ENCODE measurements at regions not wholly inside any gene's neighbourhood (a gene's known extent, or its start where the extent isn't known, plus 50 kb on each side); places are given as distances from the start of the nearest gene placed in this dataset.

DNA sequence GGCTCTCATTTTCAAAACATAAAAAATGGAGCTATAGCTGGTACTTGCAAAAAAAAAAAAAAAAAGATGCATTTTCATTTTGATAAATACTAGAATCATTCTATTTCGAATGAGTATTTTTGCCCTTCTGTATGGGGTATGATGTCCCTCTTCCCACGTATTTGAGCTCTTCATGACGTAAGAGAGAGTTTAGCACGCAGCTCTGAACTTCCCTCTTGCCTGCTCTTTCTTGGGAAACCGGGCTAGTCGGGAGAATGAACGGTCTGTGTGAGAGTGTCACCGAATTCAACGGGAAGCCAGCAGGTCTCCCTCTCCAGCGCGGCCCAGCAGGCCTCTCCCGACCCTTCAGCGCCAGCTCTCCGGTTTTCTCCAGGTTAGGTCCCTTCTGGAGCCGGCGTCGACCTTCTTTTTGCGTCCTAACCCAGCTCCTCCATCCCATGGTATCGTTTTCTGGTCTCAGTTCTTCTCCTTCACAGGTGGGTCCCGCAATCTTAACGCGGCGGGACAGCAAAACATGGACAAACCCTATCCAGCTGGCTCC, 159.2 kb upstream of the PITRM1 start:
- peaks cover 12% of the 10 kb centered on the region for H3K4me1 Mint-ChIP-seq (ENCODE audit: unreplicated experiment)
- H3K36me3 Mint-ChIP-seq (ENCODE audit: unreplicated experiment), result no peaks in the 10 kb centered on the region
- H3K27ac Mint-ChIP-seq (ENCODE audit: unreplicated experiment), result no peak overlapping the region
- no peak for DNase-seq (ENCODE audit: extremely low spot score, unreplicated experiment)
- H3K27me3 Mint-ChIP-seq (ENCODE audit: unreplicated experiment), result no peaks in the 10 kb centered on the region
- H3K4me3 Mint-ChIP-seq (ENCODE audit: unreplicated experiment), result no peak overlapping the region
- TF ChIP-seq CTCF (IDR thresholded peaks at IDR 0.05), result no peak
- no peaks in the 10 kb centered on the region for H3K9me3 Mint-ChIP-seq (ENCODE audit: unreplicated experiment)

DNA sequence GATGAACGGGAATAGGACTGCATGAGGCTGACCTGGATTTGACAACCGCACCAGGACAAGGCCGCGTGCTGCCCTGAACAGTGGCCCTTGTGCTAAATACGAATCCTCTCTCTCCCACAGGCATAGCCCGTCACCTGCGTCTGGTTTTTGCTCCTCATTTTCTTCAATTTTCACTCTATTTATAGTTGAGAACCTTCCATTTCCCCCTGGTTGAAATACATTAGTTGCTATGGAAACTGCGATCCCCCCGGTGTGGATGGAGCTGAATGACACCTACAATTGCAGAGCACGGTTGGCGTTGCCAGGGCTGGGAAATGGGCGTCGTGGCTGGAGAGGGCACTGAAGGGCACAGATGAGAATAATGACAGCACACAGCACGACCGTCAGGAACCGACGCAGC, 158.6 kb upstream of the PITRM1 start:
- Mint-ChIP-seq H3K27me3 (ENCODE audit: unreplicated experiment) (no peaks in the 10 kb centered on the region), H3K36me3 (ENCODE audit: unreplicated experiment) (no peaks in the 10 kb centered on the region), H3K4me3 (ENCODE audit: unreplicated experiment) (no peak overlapping the region), H3K27ac (ENCODE audit: unreplicated experiment) (no peak overlapping the region), H3K9me3 (ENCODE audit: unreplicated experiment) (no peaks in the 10 kb centered on the region), H3K4me1 (ENCODE audit: unreplicated experiment) (peaks cover 12% of the 10 kb centered on the region)
- TF ChIP-seq CTCF (IDR thresholded peaks at IDR 0.05), result no peak
- DNase-seq (ENCODE audit: extremely low spot score, unreplicated experiment), result no peak

- H3K4me1 Mint-ChIP-seq (ENCODE audit: unreplicated experiment), result peaks cover 12% of the 10 kb centered on the region
- no peaks in the 10 kb centered on the region for H3K36me3 Mint-ChIP-seq (ENCODE audit: unreplicated experiment)
- H3K27me3 Mint-ChIP-seq (ENCODE audit: unreplicated experiment), result no peaks in the 10 kb centered on the region
- no peaks in the 10 kb centered on the region for H3K9me3 Mint-ChIP-seq (ENCODE audit: unreplicated experiment)
- no peak for DNase-seq (ENCODE audit: extremely low spot score, unreplicated experiment)
- no peak overlapping the region for H3K4me3 Mint-ChIP-seq (ENCODE audit: unreplicated experiment)
- TF ChIP-seq CTCF (IDR thresholded peaks at IDR 0.05), result no peak
- no peak overlapping the region for H3K27ac Mint-ChIP-seq (ENCODE audit: unreplicated experiment)
These were observed 158.1 kb upstream of the PITRM1 start for GRCh38 chr10:3330663-3331062.

DNA sequence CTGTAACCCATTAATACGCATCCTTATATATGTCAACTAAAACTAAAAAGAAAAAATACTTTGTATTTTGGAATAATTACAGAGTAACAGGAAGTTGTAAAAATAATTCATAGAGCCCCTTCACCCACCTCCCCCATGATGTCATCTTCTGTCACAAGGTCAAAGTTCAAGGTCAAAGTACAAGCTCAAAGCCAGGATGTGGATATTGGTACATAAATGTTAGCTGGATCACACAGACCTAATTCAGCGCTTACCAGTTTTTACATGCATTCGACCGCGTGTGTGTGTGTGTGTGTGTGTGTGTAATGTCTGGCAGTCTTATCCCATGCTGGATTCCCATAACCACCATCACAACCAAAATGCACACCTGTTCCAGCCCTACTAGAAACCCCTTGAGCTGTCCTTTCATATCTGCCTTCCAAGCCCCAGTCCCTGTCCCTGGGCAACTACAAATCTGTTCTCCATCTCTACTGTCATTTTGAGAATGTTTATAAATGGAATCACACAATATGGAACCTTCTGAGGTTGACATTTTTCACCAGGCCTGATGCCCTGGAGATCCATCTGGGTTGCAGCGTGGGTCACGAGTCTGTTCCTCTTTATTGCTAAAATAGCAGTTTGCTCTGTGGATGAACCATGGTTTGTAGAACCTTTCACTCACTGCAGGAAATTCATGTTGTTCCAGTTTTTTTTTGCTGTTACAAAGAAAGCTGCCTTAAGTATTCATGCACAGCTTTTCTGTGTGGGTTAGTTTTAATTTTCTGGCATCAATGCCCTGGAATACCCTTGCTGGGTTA, 153.6 kb upstream of the PITRM1 start:
- no peak for TF ChIP-seq CTCF (IDR thresholded peaks at IDR 0.05)
- DNase-seq (ENCODE audit: extremely low spot score, unreplicated experiment), result no peak
- H3K36me3 Mint-ChIP-seq (ENCODE audit: unreplicated experiment), result no peaks in the 10 kb centered on the region
- H3K27ac Mint-ChIP-seq (ENCODE audit: unreplicated experiment), result no peak overlapping the region
- H3K27me3 Mint-ChIP-seq (ENCODE audit: unreplicated experiment), result no peaks in the 10 kb centered on the region
- H3K4me3 Mint-ChIP-seq (ENCODE audit: unreplicated experiment), result no peak overlapping the region
- H3K9me3 Mint-ChIP-seq (ENCODE audit: unreplicated experiment), result no peaks in the 10 kb centered on the region
- H3K4me1 Mint-ChIP-seq (ENCODE audit: unreplicated experiment), result peaks cover 20% of the 10 kb centered on the region

DNA sequence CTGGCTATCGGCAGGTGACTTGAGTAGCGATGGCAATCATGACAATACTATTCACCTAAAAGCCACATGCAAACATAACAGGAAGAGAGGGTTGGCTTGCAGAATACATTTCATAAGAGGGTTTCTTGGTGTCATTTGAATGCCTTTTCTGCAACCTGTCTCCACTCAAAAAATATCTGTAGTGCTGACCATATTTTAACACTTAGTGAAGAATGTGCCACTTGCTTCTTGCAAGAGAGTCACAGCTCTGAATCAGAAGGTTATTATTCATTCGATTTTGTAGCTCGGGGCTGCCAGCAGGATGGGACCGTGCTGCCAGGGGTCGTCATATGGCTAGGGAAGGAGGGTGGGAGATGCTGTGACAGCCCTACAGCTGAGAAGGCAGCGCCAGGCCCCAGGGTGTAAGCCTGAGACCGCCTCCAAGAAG, 152.0 kb upstream of the PITRM1 start:
- no peaks in the 10 kb centered on the region for H3K9me3 Mint-ChIP-seq (ENCODE audit: unreplicated experiment)
- peak overlapping the region; percentile 50 for H3K27ac Mint-ChIP-seq (ENCODE audit: unreplicated experiment)
- no peak for TF ChIP-seq CTCF (IDR thresholded peaks at IDR 0.05)
- no peak overlapping the region for H3K4me3 Mint-ChIP-seq (ENCODE audit: unreplicated experiment)
- no peak for DNase-seq (ENCODE audit: extremely low spot score, unreplicated experiment)
- peaks cover 11% of the 10 kb centered on the region for H3K4me1 Mint-ChIP-seq (ENCODE audit: unreplicated experiment)
- H3K27me3 Mint-ChIP-seq (ENCODE audit: unreplicated experiment), result no peaks in the 10 kb centered on the region
- H3K36me3 Mint-ChIP-seq (ENCODE audit: unreplicated experiment), result no peaks in the 10 kb centered on the region

All from osteocyte (in vitro differentiated cells).